Ishikawa (cell line): ENCODE measurements at regions not wholly inside any gene's neighbourhood (a gene's known extent, or its start where the extent isn't known, plus 50 kb on each side); places are given as distances from the start of the nearest gene placed in this dataset.

ENCODE experiments used
- CEBPB ChIP-seq: IDR thresholded peaks from 2 replicates; pipeline ENCODE4 v1.6.1; 2012
- MAX ChIP-seq: IDR thresholded peaks from 2 replicates; pipeline ENCODE4 v1.6.1; 2012
- REST ChIP-seq: IDR thresholded peaks from 2 replicates; pipeline ENCODE4 v1.6.1; 2012; ENCODE audit warnings: low read depth, mild to moderate bottlenecking
- TAF1 ChIP-seq: IDR thresholded peaks from 2 replicates; pipeline ENCODE4 v1.6.1; 2012; ENCODE audit warnings: low read depth, mild to moderate bottlenecking
- USF1 ChIP-seq: IDR thresholded peaks from 2 replicates; pipeline ENCODE4 v1.6.1; 2012
- YY1 ChIP-seq: IDR thresholded peaks from 2 replicates; pipeline ENCODE4 v1.6.1; 2012; ENCODE audit warnings: low read depth

- TF ChIP-seq CEBPB (no peak), MAX (no peak), TAF1 (no peak), REST (no peak), YY1 (no peak), USF1 (no peak)
These were observed 99.8 kb upstream of the KCNH7 start for GRCh38 chr2:162938387-162938786.
